ENCODE measurements at regions not wholly inside any gene's neighbourhood (a gene's known extent, or its start where the extent isn't known, plus 50 kb on each side); places are given as distances from the start of the nearest gene placed in this dataset.
"Not testable (repeated sequence)": the region's sequence is repeated elsewhere in the genome, so short reads cannot be mapped to it uniquely, and the experiment has no call there.

DNA sequence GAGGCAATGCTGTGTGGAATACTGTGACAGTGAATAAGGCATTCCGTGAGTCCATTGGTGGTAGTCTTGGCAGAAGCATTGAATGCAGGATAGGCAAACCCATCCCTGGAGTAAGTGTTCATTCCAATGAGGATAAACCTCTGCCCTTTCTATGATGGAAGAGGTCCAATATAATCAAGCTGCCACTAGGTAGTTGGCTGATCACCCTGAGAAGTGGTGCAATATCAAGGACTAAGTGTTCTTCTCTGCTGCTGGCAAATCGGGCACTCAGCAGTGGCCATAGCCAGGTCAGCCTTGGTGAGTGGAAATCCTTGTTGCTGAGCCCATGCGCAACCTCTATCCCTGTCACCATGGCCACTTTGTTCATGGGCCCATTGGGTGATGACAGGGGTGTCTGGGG, 70.1 kb downstream of the FBXO4 start:
- DNase-seq (ENCODE audit: low read depth, low spot score), result no peak

DNA sequence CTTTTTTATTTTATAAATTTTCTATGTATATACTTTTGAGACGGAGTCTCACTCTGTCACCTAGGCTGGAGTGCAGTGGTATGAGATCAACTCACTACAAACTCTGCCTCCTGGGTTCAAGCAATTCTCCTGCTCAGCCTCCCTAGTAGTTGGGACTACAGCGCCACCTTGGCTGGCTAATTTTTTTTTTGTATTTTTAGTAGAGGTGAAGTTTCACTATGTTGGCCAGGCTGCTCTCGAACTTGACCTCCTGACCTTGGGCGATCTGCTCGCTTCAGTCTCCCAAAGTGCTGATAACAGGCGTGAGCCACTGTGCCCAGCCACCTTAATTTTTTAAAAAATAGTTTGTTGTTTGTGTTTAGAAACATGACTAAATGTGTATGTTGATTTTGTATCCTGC, 76.6 kb downstream of the FBXO4 start:
- DNase-seq (ENCODE audit: low read depth, low spot score), result no peak

DNA sequence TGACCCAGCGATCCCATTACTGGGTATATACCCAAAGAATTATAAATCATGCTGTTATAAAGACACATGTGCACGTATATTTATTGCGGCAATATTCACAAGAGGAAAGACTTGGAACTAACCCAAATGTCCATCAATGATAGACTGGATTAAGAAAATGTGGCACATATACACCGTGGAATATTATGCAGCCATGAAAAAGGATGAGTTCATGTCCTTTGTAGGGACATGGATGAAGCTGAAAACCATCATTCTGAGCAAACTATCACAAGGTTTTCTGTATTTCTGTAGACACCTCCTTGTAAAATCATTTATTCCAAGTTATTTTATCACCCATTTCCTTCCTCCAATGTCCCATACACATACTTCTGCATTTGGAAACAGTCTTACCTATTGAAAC, 78.8 kb downstream of the FBXO4 start:
- not testable (repeated sequence) for DNase-seq (ENCODE audit: low read depth, low spot score)

DNA sequence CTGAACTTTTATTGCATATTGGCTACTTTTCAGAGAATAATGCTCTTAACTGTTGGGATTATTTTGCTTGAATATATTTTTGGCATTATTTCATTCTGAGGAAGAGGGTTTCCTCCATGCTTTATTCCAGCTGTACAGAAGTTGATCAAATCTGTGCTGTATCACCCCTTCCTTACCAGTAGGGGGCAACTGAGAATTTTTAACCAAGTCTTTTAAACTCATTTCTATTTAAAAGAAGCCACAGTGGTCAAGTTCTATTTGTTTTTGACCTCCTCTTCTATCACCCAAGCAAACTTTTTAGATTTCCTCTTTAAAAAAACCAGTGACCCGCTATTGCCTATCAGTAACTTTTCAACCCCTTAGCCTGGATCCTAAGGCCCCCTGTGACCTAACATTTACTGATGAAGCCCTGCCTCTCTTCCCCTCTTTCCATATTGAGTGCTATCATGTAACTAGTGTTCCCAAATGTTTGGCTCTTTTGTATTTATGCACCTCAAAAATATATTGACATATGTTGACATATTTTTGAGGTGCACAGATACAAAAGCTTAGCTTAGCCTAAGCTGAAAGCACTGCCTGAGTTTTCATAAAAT, 80.6 kb downstream of the FBXO4 start:
- DNase-seq (ENCODE audit: low read depth, low spot score), result peak; percentile 21

DNA sequence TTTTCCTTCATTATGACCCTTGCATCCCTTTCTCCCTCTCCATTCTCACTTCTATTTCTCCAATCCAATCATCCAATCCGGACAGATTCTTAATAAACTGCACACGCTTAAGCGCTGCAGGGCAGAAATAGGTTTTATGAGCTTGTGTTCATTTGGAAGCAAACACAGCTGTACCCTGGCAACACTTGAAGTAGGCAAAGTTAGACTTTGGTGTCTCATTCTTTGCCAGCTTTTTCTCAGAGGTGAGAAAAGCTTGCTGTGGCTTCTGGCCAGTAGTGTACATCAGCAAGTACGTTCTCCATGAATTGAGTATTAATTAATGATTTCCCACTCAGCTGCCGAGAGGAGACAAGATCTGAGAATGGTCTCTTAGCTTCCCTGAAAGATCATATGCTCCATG, 88.5 kb downstream of the FBXO4 start:
- no peak for DNase-seq (ENCODE audit: low read depth, low spot score)

DNA sequence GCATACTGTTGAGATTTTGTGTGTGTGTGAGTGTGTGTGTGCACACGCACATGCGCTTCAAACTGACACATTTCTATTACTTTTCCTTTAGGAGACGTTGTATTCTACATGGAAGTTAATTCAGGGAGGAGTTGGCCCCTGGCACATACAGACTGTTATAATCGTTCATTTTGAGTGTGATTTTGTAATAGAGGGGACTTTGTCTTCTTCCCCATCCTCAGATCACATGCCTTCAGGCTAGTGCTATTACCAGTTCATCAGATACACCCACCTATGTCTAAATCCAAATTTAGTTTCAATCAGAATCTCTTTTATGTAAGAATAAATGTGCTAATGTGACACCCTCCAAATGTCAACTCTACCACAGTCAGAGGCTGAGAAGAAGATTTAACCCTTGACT, 90.2 kb downstream of the FBXO4 start:
- no peak for DNase-seq (ENCODE audit: low read depth, low spot score)

DNA sequence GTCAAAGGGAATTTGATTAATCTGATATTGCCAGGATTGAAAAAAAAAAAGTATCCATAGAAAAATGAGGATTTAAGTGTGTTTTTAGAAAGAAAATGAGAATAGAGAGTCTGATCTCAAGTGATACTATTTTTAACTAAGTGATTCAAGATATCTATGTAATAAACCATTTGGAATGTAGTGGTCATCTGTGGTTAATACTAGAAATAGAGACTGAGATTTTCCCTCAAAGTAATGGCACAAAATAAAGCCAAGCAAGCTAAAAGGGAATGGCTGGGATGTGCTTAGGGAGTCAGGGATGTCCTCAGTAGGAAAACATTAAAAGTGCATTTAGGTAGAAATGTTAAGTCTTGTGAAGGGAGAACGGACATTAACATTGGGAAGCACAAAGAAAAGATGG, 90.6 kb downstream of the FBXO4 start:
- DNase-seq (ENCODE audit: low read depth, low spot score), result peak; percentile 4

DNA sequence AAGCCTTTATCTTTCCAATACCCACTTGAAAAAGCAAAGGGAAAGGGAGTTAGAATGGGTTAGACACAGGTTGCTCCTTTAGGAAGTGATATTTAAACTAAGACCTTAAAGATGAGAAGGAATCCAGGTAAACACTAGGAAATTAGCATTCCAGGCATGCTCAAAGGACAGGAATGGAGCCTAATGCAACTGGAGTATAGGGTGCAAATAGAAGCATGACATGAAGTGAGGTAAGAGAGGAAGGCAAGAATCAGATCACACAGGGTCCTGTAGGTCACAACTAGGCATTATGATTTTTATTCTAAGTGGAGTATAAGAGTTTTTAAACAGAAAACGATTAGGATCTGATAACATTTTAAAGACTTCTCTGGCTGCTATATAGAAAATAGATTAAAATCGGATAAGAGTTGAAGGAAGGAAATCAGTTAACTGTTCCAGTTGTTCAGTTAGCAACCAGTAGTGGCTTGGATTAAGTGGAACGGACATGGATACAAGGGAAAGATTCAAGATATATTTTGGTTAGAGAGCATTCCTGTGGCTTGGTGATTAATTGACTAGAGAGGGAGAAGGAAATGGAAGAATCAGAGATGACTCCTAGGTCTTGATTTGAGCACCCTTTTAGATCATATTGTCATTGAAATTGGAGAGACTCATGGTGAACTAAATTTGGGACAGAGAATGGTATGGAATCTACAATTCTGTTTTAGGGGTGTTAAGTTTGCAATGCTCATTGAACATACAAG, 95.9 kb downstream of the FBXO4 start:
- peak; percentile 16 for DNase-seq (ENCODE audit: low read depth, low spot score)

DNA sequence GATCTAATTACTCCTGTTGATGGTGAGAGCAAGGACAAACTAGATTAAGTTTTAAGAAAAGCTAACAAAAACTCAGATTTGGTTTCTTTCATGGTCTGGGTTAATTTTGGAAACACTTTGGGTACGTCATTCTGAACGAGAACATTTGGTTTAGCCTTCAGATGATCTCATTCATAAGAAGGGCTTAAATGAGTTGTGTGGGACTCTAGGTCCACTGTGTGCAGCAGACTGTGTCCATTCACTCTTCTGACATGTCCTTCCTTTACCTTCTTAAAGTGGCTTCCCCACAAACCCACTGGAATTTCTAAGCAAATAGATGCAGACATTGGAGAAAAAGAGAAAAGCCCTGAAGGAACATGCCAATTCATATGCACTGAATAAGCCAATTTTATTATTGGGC, 96.8 kb downstream of the FBXO4 start:
- peak; percentile 15 for DNase-seq (ENCODE audit: low read depth, low spot score)

DNA sequence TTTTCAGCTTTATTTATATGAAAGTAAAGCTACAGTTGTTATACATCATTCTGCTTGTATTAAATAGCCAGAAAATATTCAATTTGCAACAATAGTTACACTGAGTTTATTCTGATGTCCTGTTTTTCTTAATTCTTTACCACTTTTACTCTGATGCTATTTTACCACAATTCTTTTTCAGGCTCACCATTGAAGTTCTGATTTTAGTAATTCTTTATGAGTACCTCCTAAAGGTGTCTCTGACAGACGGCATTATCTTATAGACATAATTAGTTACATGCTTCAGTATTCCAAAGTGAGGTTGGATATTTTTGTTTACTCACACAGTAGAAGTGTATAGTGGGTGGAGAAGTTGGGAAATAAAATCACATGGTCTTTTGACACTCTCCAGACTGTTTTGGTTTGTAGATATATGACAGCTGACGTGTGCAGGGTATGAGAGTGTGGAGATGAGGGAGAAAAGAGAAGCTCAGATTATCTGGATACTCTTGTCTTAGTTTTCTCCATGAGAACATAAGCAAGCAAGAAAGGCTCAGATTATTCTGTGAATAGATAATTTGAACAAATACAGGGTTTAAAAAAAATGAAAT, 97.4 kb downstream of the FBXO4 start:
- DNase-seq (ENCODE audit: low read depth, low spot score), result no peak

DNA sequence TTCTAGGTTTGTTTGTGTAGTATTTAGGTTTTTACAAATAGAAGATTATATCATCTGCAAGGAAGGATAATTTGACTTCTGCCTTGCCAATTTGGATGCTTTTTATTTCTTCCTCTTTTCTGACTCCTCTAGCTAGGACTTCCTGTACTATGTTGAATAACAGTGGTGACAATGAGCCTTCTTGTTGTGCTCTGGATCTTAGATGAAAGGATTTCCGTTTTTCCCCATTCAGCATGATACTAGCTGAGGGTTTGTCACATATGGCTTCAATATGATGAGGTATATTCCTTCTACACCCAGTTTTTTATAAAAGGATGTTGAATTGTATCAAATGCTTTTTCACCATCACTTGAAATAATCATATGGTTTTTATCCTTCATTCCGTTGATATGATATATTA, 101.4 kb downstream of the FBXO4 start:
- no peak for DNase-seq (ENCODE audit: low read depth, low spot score)

DNA sequence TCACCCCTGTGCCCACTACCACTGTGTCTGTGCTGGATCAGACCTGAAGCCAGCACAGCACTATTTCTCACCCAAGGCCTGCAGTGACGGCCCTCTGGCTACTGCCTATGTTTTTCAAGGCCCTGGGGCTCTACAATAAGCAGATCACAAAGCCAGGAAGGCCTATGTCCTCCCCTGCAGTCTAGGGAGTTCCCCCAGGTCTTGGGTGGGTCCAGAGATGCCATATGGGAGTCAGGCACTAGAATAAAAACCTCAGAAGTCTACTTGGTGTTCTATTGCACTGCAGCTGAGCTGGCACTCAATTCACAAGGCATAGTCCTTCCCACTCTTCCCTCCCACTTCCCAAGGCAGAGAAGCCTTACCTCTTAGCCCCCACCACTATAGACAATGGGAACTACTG, 107.1 kb downstream of the FBXO4 start:
- DNase-seq (ENCODE audit: low read depth, low spot score), result no peak

DNA sequence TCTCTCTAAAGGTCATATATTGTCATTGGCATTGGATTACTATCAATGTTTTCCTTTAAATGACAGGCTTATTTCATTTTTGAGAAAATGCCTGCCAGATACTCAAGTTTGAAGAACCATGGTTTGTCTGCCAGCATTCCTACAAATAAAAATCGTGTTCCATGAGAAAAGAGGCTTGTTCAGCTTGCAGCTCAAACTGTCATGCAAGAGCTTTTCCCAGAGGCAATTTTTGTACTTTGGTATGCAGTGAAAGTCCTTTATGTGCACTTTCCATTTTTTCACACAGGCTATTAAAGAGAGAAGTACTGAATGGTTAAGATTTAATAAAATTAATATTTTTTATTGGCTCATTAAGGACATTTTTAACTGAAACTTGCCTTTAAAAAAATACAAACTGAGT, 110.4 kb downstream of the FBXO4 start:
- DNase-seq (ENCODE audit: low read depth, low spot score), result no peak

DNA sequence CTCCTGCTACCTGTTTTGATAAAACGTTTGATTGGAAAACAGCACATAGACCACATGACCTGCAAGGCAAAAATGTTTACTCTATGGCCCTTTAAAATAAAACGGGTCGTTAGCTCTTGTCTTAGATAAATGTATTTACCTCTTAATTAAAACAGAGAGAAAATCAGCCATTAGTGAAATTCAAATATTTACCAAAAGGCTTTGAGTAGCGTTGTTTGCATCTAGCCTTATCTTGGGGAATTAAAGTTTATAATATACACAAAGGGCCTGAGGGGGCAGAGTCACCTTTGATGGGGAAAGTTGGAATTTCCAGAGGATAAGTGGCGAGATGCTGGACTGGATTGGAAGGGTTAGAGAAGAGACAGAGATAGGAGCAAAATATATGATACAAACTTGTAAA, 111.3 kb downstream of the FBXO4 start:
- DNase-seq (ENCODE audit: low read depth, low spot score), result no peak

DNA sequence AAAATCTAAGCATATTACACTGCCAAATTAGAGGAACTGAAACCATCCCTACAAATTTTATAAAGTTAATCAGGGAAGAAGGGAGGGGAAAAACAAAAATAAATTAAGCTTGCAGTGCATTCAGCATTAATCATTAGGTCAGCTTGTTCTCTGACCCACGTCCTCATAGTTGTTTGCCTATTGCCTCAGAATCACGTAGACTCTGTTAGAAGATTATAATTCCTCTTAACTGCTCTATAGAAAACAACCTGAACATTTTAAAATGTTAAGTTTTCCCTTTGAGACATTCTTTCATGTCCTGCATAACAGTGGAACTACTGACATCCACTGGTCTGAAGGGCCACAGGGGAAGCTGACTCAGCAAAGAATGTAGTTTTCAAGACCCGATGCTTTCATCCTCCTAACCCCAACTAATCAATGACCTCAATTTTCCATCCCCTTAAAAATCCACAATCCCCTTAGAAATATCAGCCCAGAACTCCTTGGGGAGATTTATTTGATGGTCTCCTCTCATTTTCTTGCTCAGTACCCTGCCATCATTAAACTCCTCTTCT, 112.4 kb downstream of the FBXO4 start:
- no peak for DNase-seq (ENCODE audit: low read depth, low spot score)

DNA sequence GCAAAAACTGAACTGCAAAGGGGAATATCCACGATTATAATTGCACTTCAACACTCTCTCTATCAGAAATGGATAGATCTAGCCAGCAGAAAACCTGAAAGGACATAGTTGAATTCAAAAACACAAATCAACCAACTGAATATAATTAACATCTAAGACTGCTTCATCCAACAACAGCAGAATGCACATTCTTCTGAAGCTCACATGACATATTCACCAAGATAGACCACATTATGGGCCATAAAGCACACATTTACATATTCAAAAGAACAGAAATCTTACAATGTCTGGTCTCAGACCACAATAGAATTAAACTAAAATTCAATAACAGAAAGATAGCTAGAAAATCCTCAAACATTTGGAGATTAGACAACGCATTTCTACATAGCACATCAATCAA, 118.3 kb downstream of the FBXO4 start:
- no peak for DNase-seq (ENCODE audit: low read depth, low spot score)

DNA sequence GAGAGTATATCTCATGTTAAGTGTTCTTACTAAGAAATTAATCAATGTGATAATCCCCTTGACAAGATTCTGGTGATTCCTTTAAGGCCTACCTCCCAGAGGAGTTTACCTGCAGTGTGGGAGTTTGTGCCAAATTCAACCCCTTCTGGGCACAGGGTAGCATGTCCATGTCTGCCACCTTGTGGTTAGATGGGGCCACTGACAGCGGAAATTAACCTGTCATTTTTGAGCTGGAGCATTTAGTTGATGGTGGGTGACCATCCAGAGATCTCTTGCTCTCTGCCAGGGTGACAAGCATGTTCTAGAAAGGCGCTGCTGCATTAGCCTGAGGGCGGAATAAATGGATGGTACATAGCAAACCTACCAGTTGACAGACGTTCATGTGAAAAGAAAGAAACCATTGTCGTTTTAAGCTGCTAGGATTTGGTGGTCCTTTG, 132.2 kb downstream of the FBXO4 start:
- DNase-seq (ENCODE audit: low read depth, low spot score), result peak; percentile 47

DNA sequence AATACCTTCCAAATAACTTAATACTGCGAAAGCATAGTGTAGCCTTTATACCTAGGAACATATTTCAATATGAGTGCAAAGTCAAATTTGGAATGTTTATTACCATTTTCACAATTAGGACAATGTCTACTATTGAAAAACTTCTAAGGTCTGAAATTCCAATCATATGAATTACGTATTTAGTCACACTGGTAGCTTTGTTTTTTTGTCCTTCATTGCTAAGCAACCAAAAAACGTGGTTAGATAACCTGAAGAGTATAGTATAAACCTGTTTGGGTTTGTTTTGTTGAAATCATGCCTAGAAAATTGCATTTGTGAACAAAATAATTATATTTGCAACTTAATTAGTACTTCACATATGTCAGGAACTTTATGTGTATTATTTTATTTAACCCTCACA, 134.2 kb downstream of the FBXO4 start:
- peak; percentile 19 for DNase-seq (ENCODE audit: low read depth, low spot score)

DNA sequence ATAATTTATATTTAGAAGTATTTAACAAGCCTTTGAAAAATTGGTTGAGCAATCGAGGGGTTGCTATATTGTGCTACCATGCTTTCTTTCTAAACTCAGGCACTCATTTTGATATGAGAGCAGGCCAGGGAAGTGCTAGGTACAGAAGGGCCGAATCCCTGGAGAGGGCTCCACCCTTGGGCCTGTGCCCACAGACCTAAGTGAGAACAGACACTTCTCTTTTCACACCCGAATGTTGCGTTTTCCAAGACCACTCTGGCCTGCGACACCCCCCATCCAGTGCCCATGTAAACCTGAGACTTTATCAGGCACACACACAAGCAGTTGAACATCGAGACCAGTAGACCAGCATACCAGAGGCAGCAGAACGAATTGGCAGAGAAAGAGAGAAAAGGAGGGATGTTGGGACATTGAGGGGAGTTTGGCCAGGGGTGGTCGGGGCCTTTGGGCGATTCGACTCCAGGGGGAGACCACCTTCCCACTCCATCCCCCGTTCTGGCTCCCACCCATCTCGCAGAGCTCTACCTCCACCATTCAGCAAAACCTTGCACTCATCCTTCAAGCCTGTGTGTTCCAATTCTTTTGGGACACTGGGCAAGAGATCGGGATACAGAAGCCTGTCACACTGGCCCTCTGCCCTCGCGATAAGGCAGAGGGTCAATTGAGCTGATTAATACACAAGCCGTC, 134.8 kb downstream of the FBXO4 start:
- no peak for DNase-seq (ENCODE audit: low read depth, low spot score)

DNA sequence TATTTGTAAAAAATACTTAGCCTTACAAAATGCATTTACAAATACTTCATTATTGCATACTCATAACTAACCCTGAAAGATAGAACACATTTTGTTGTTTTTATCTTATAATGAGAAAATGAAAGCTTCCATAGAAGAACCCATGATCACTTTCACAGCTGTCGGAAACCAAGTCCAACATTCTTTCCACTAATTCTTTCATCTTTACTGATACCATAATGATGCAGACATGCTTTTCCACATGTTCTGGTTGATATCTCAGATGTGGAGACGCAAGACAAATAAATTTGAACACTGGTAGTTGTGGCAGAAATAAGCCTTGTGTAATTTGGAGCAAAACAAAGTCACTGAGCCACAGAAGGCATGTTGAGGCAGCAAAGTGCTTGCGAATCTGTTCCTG, 136.0 kb downstream of the FBXO4 start:
- no peak for DNase-seq (ENCODE audit: low read depth, low spot score)

DNA sequence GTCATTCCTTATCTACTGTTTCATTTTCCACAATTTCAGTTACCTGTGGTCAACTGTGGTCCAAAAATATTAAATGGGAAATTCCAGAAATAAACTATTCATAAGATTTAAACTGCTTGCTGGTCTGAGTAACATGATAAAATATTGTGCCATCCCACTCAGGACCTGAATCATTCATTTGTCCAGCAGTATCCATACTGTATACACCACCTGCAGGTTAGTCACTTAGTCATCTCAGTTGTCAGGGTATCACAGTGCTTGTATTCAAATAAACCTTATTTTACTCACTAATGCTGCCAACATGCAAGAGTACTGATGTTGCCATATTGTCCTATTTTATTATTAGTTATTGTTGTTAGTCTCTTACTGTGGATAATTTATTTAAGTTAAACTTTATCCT, 139.7 kb downstream of the FBXO4 start:
- DNase-seq (ENCODE audit: low read depth, low spot score), result no peak

DNA sequence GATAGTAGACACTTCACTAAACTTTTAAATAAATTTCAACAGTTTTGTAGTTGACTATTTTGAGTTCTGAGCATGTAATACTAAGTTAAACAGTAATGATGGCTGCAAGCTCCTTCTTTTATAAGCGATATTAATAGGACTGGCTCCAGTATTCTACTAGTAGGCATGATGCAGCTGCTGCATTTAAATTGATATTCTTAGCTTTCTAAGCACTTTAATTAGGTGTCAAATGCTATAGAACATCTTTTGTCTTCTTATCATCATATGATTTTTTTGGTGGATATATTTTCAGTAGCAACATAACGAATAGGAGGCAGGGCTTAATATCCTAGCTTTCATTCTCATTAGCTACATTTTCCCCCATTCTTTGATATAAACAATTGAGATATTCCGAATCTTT, 141.1 kb downstream of the FBXO4 start:
- DNase-seq (ENCODE audit: low read depth, low spot score), result no peak
